ENCODE measurements at regions not wholly inside any gene's neighbourhood (a gene's known extent, or its start where the extent isn't known, plus 50 kb on each side); places are given as distances from the start of the nearest gene placed in this dataset.

DNA sequence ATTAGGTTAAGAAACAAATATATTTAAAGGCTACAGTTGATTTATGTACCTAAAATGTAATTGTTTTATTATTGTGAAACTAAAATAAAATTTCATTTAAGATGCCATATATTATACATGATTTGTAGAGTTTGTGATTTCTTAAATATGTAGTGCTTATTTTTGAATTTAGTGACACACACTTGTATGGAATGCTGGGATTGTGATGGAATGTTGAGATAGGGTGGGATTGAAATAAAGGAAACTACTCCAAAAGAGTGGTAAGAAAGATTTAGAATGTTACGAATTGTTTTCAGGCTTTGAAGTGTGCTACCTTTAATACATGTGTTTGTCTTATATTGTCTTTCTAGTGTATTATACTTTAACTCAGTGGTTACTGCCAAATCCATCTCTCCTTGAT is 330.3 kb upstream of the PITX2 start:
- no peak for ATAC-seq
- no peaks in the 10 kb centered on the region for H3K27me3 ChIP-seq
- no peak overlapping the region for H3K27ac ChIP-seq
- H3K4me3 ChIP-seq = no peak overlapping the region
- 44 to 59% methylated on average over 1 of the region's 1 CpG for WGBS, 2 donors
- no peak for TF ChIP-seq POLR2A (IDR thresholded peaks at IDR 0.05)
- TF ChIP-seq, protein P1, sequence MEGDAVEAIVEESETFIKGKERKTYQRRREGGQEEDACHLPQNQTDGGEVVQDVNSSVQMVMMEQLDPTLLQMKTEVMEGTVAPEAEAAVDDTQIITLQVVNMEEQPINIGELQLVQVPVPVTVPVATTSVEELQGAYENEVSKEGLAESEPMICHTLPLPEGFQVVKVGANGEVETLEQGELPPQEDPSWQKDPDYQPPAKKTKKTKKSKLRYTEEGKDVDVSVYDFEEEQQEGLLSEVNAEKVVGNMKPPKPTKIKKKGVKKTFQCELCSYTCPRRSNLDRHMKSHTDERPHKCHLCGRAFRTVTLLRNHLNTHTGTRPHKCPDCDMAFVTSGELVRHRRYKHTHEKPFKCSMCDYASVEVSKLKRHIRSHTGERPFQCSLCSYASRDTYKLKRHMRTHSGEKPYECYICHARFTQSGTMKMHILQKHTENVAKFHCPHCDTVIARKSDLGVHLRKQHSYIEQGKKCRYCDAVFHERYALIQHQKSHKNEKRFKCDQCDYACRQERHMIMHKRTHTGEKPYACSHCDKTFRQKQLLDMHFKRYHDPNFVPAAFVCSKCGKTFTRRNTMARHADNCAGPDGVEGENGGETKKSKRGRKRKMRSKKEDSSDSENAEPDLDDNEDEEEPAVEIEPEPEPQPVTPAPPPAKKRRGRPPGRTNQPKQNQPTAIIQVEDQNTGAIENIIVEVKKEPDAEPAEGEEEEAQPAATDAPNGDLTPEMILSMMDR (IDR thresholded peaks at IDR 0.05) = no peak
- no peaks in the 10 kb centered on the region for H3K36me3 ChIP-seq (replicated peaks in 1 of 2; ENCODE audit: insufficient read depth in 1 of 2, low read depth in 2 of 2)
- DNase-seq = no peak
- H3K9me3 ChIP-seq = no peaks in the 10 kb centered on the region
- intact Hi-C loops (cut with DNase I) = no loop called here
- H3K4me1 ChIP-seq = no peaks in the 10 kb centered on the region

GRCh38 chr4:110953898-110954297 is 331.0 kb upstream of the PITX2 start:
- Histone ChIP-seq H3K36me3 (replicated peaks in 1 of 2; ENCODE audit: insufficient read depth in 1 of 2, low read depth in 2 of 2) (no peaks in the 10 kb centered on the region), H3K9me3 (no peaks in the 10 kb centered on the region), H3K4me1 (no peaks in the 10 kb centered on the region), H3K27ac (no peak overlapping the region), H3K4me3 (no peak overlapping the region), H3K27me3 (no peaks in the 10 kb centered on the region)
- DNase-seq (no peak), ATAC-seq (no peak)
- WGBS, 2 donors = 26 to 45% methylated on average over 4 of the region's 4 CpGs
- TF ChIP-seq POLR2A (IDR thresholded peaks at IDR 0.05) = no peak
- TF ChIP-seq, protein P1 (IDR thresholded peaks at IDR 0.05) = no peak
- intact Hi-C loops (cut with DNase I) = no loop called here

- H3K36me3 ChIP-seq (replicated peaks in 1 of 2; ENCODE audit: insufficient read depth in 1 of 2, low read depth in 2 of 2) = no peaks in the 10 kb centered on the region
- no peaks in the 10 kb centered on the region for H3K9me3 ChIP-seq
- H3K4me1 ChIP-seq = no peaks in the 10 kb centered on the region
- no peak overlapping the region for H3K4me3 ChIP-seq
- intact Hi-C loops (cut with DNase I) = no loop called here
- H3K27ac ChIP-seq = no peak overlapping the region
- no peak for DNase-seq
- H3K27me3 ChIP-seq = no peaks in the 10 kb centered on the region
- TF ChIP-seq POLR2A (IDR thresholded peaks at IDR 0.05) = no peak
- TF ChIP-seq, protein P1 (IDR thresholded peaks at IDR 0.05) = no peak
- ATAC-seq = no peak
- 81 to 82% methylated on average over 1 of the region's 1 CpG for WGBS, 2 donors
These were observed 332.9 kb upstream of the PITX2 start for GRCh38 chr4:110955748-110956147.

DNA sequence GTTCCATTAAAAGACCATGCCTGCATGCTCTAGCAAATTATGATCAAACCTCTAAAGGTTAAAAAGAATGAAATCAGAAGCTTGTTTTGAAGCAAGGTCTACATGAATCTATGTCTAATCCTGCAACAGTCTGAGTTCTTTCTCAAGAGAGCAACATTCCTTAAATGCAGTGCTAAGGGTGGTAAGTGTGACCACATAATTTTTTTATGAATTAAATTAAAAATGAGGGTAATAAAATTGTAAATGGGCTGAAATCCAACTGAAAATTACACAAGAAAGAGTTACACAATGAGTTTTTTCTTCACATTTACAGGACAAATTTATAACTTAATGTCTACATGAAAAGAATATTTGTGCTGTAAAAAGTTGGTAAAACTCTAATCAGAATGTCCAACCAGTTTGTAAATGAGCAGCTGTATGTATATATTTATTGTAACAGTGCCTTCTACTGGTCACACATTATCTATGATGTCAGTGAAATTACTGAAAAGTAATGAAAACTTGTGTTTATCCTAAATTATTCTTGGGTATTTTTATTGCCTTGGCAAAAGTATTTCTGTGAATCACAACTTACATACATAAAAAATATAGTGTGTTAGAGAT is 336.3 kb upstream of the PITX2 start:
- Histone ChIP-seq H3K4me3 (no peak overlapping the region), H3K27me3 (no peaks in the 10 kb centered on the region), H3K4me1 (no peaks in the 10 kb centered on the region), H3K9me3 (no peaks in the 10 kb centered on the region), H3K27ac (no peak overlapping the region), H3K36me3 (replicated peaks in 1 of 2; ENCODE audit: insufficient read depth in 1 of 2, low read depth in 2 of 2) (no peaks in the 10 kb centered on the region)
- DNase-seq = no peak
- intact Hi-C loops (cut with DNase I) = no loop called here
- ATAC-seq = no peak
- no peak for TF ChIP-seq POLR2A (IDR thresholded peaks at IDR 0.05)
- TF ChIP-seq, protein P1 (IDR thresholded peaks at IDR 0.05) = peak in 2 of 7 experiments; percentile 28 to 34

DNA sequence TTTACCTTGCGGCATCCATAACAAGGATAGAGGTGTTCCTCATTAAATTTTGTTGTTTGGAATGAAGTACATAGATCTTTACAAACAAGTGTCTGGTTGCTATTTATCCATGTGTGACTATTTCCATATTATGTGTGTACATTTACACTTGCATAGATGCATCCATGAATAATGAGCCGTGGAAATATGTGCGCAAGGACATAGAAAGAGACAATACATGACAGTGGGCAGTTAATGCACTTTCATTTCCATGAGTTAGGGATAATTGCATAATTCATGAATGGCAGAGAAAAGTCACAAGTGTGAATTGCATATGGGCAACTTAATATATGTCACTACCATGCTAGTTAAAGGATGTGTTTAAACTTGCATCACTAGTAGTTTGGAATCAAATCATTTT is 338.2 kb upstream of the PITX2 start:
- Histone ChIP-seq H3K4me3 (no peak overlapping the region), H3K27ac (no peak overlapping the region), H3K27me3 (no peaks in the 10 kb centered on the region), H3K9me3 (no peaks in the 10 kb centered on the region), H3K4me1 (no peaks in the 10 kb centered on the region), H3K36me3 (replicated peaks in 1 of 2; ENCODE audit: insufficient read depth in 1 of 2, low read depth in 2 of 2) (no peaks in the 10 kb centered on the region)
- no peak for TF ChIP-seq POLR2A (IDR thresholded peaks at IDR 0.05)
- TF ChIP-seq, protein P1 (IDR thresholded peaks at IDR 0.05) = no peak
- intact Hi-C loops (cut with DNase I) = no loop called here
- WGBS, 2 donors = 77 to 84% methylated on average over 3 of the region's 3 CpGs
- DNase-seq = no peak
- ATAC-seq = no peak
